GM12891 (cell line): ENCODE measurements at regions not wholly inside any gene's neighbourhood (a gene's known extent, or its start where the extent isn't known, plus 50 kb on each side); places are given as distances from the start of the nearest gene placed in this dataset.

ENCODE experiments used
- PAX5 ChIP-seq: IDR thresholded peaks from 2 replicates; pipeline ENCODE4 v1.6.1; 2011; ENCODE audit warnings: low read length, moderate library complexity, mild to moderate bottlenecking; ENCODE audit not compliant: insufficient read depth, severe bottlenecking
- POLR2AphosphoS5 ChIP-seq: IDR thresholded peaks from 2 replicates; pipeline ENCODE4 v1.6.1; 2011; ENCODE audit warnings: low read depth, low read length, control low read depth

DNA sequence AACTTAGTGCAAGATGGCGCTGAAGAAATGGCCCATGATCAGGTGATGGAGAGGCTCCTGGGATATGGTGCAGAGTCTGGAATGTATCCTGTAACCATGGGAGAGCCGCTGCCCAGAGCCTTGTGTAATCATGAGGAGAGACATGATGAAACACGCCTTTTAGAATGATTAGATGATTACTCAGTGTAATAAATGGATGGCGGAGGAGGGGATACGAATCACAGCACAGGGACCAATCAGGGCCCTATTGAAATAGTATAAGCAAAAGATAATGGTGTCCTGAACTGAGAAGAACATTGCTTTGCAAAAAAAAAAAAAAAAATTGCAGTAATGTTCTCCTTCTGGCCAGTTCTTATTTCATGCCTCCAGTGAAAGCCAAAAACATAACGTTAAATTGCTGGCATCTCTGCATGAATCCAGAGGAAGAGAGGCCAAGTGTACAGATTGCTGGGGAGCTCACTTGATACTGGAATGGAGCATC, 668.5 kb upstream of the AUTS2 start:
- TF ChIP-seq PAX5, result no peak
- no peak for TF ChIP-seq POLR2AphosphoS5
